HEK293 (cell line): ENCODE measurements at regions not wholly inside any gene's neighbourhood (a gene's known extent, or its start where the extent isn't known, plus 50 kb on each side); places are given as distances from the start of the nearest gene placed in this dataset.

ENCODE experiments used
- CTCF ChIP-seq: fragments of 450-650 bp; formaldehyde crosslinking; IDR thresholded peaks from 2 replicates; pipeline ENCODE4 v1.5.1; 2016; ENCODE audit warnings: missing biosample characterization, missing genetic modification characterization
- PBX3 ChIP-seq: sonication (generic); formaldehyde crosslinking; IDR thresholded peaks from 2 replicates; pipeline ENCODE4 v1.8.1; 2022; ENCODE audit warnings: mild to moderate bottlenecking, moderate library complexity, missing genetic modification reagents
- TCF7L2 ChIP-seq: IDR thresholded peaks from 2 replicates; pipeline ENCODE4 v1.6.1; 2011; ENCODE audit warnings: low read depth, mild to moderate bottlenecking, inconsistent platforms, low read length, moderate library complexity, borderline replicate concordance
- YY1 ChIP-seq: fragments of 450-650 bp; formaldehyde crosslinking; IDR thresholded peaks from 2 replicates; pipeline ENCODE4 v1.5.1; 2018; ENCODE audit warnings: missing biosample characterization, missing genetic modification characterization
- ZNF202 ChIP-seq: fragments of 450-650 bp; formaldehyde crosslinking; IDR thresholded peaks from 2 replicates; pipeline ENCODE4 v1.5.1; 2016; ENCODE audit warnings: missing biosample characterization, missing genetic modification characterization, borderline replicate concordance
- TF ChIP-seq, protein P1 (sequence below): fragments of 450-650 bp; formaldehyde crosslinking; IDR thresholded peaks from 2 replicates; pipeline ENCODE4 v1.5.1; 2016; ENCODE audit warnings: missing biosample characterization, missing genetic modification characterization, borderline replicate concordance

GRCh38 chr3:107928084-107928445, 162.8 kb downstream of the CD47 start:
- TF ChIP-seq, protein P1, sequence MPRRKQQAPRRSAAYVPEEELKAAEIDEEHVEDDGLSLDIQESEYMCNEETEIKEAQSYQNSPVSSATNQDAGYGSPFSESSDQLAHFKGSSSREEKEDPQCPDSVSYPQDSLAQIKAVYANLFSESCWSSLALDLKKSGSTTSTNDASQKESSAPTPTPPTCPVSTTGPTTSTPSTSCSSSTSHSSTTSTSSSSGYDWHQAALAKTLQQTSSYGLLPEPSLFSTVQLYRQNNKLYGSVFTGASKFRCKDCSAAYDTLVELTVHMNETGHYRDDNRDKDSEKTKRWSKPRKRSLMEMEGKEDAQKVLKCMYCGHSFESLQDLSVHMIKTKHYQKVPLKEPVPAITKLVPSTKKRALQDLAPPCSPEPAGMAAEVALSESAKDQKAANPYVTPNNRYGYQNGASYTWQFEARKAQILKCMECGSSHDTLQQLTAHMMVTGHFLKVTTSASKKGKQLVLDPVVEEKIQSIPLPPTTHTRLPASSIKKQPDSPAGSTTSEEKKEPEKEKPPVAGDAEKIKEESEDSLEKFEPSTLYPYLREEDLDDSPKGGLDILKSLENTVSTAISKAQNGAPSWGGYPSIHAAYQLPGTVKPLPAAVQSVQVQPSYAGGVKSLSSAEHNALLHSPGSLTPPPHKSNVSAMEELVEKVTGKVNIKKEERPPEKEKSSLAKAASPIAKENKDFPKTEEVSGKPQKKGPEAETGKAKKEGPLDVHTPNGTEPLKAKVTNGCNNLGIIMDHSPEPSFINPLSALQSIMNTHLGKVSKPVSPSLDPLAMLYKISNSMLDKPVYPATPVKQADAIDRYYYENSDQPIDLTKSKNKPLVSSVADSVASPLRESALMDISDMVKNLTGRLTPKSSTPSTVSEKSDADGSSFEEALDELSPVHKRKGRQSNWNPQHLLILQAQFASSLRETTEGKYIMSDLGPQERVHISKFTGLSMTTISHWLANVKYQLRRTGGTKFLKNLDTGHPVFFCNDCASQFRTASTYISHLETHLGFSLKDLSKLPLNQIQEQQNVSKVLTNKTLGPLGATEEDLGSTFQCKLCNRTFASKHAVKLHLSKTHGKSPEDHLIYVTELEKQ (tag by site-specific recombination), result no peak
- no peak for TF ChIP-seq PBX3 (CRISPR knock-in tag)
- no peak for TF ChIP-seq CTCF (tag by site-specific recombination)
- no peak for TF ChIP-seq TCF7L2
- TF ChIP-seq YY1 (tag by site-specific recombination), result no peak
- no peak for TF ChIP-seq ZNF202 (tag by site-specific recombination)
